HepG2 (cell line): ENCODE measurements at regions not wholly inside any gene's neighbourhood (a gene's known extent, or its start where the extent isn't known, plus 50 kb on each side); places are given as distances from the start of the nearest gene placed in this dataset.

Experiments
- ATAC-seq: fragments of 200-7000 bp; cut with Tn5 transposase; 3 replicates; pipeline ENCODE4 v1.9.1; 2020; ENCODE audit warnings: mild to moderate bottlenecking, moderate library complexity
- BruUV-seq: library from RNA; stranded (reverse); fragments of 400-500 nt; replicated peaks from 2 replicates; lab custom pipeline; 2021; lab: Mats Ljungman, UMichigan
- CTCF ChIA-PET: fragments of 300-600 bp; formaldehyde crosslinking; extraction: SDS; loops from one replicate; lab custom pipeline; 2021; ENCODE audit warnings: low total read pairs, inconsistent platforms, low intra/inter-chr PET ratio; lab: Yijun Ruan, JAX
- POLR2A ChIA-PET: fragments of 350-600 bp; sonication (Branson Sonifier 250); formaldehyde crosslinking; loops from one replicate; lab custom pipeline; 2020; ENCODE audit warnings: antibody characterized with exemption, inconsistent platforms; lab: Yijun Ruan, JAX
- DNase-seq: peaks from one replicate; pipeline ENCODE4 v3.0.0-alpha.2; 2015; ENCODE audit warnings: low spot score
- FAIRE-seq: peaks from 3 replicates; lab custom pipeline; 2011; peaks lifted over from hg19 to GRCh38; lab: Jason Lieb, UNC
- H2AFZ ChIP-seq: one replicate; pipeline ENCODE4 v1.6.1; 2011; ENCODE audit warnings: low read length, inconsistent platforms
- H3K27ac ChIP-seq: fragments of 300-600 bp; 3 replicates; pipeline ENCODE4 v1.8.0; 2011; ENCODE audit warnings: mixed run types, mild to moderate bottlenecking, mixed read lengths, low read length, inconsistent platforms; ENCODE audit not compliant: insufficient read depth; ENCODE audit errors: extremely low read length
- H3K27me3 ChIP-seq, 2 experiments: fragments of 200-600 bp in 1 of 2; 2 replicates in 1 of 2; 3 replicates in 1 of 2; pipeline versions ENCODE4 v1.6.0 to v1.8.0; 2011; ENCODE audit warnings: low read length in 2 of 2, mild to moderate bottlenecking in 2 of 2, moderate library complexity in 2 of 2, inconsistent platforms in 1 of 2; ENCODE audit not compliant: insufficient read depth in 2 of 2, control insufficient read depth in 1 of 2
- H3K36me3 ChIP-seq, 2 experiments: fragments of 200-600 bp in 1 of 2; replicated peaks in 1 of 2; 2 replicates in 1 of 2; 3 replicates in 1 of 2; pipeline versions ENCODE4 v1.5.1 to v1.8.0; 2011; ENCODE audit warnings: low read length in 2 of 2, inconsistent platforms in 1 of 2; ENCODE audit not compliant: insufficient read depth in 2 of 2, control insufficient read depth in 1 of 2
- H3K4me1 ChIP-seq: 2 replicates; pipeline ENCODE4 v1.5.1; 2012; ENCODE audit warnings: low read length, inconsistent platforms; ENCODE audit not compliant: insufficient read depth
- H3K4me2 ChIP-seq: 2 replicates; pipeline ENCODE4 v1.6.0; 2011; ENCODE audit warnings: low read depth, low read length, inconsistent platforms
- H3K4me3 ChIP-seq, 3 experiments: fragments of 200-600 bp in 1 of 3; sonication (generic), shearing (Covaris generic) in 1 of 3; replicated peaks in 1 of 3; 2 replicates each; pipeline ENCODE4 v1.5.1; 2011 to 2016; ENCODE audit warnings: low read length in 3 of 3, inconsistent platforms in 2 of 3, low read depth in 2 of 3, mild to moderate bottlenecking in 2 of 3, control low read depth in 1 of 3, mixed read lengths in 1 of 3; ENCODE audit not compliant: insufficient read depth in 1 of 3
- H3K79me2 ChIP-seq: one replicate; pipeline ENCODE4 v1.6.1; 2011; ENCODE audit warnings: low read length, inconsistent platforms; ENCODE audit not compliant: insufficient read depth
- H3K9ac ChIP-seq: 2 replicates; pipeline ENCODE4 v1.6.0; 2011; ENCODE audit warnings: mild to moderate bottlenecking, low read depth, low read length, inconsistent platforms; ENCODE audit not compliant: insufficient read depth
- H3K9me3 ChIP-seq: 2 replicates; pipeline ENCODE4 v1.5.1; 2012; ENCODE audit warnings: mild to moderate bottlenecking, low read length
- H4K20me1 ChIP-seq: 2 replicates; pipeline ENCODE4 v1.6.0; 2011; ENCODE audit warnings: inconsistent platforms, mild to moderate bottlenecking, low read length, moderate library complexity; ENCODE audit not compliant: insufficient read depth
- ATF7-NPFF ChIP-seq: sonication (generic); formaldehyde crosslinking; IDR thresholded peaks from 2 replicates; pipeline ENCODE4 v1.8.1; 2023; ENCODE audit warnings: mild to moderate bottlenecking, low read depth, missing genetic modification reagents, moderate library complexity
- ERF ChIP-seq: IDR thresholded peaks from 2 replicates; pipeline ENCODE4 v1.6.1; 2018; ENCODE audit warnings: missing biosample characterization, missing genetic modification reagents
- HMG20B ChIP-seq: conservative IDR thresholded peaks from 2 replicates; pipeline ENCODE4 v1.6.1; 2016; ENCODE audit warnings: missing genetic modification reagents, missing compliant biosample characterization
- ZNF629 ChIP-seq: sonication (generic); formaldehyde crosslinking; conservative IDR thresholded peaks from 2 replicates; pipeline ENCODE4 v1.5.0; 2020; ENCODE audit warnings: missing genetic modification reagents
- WGBS: methylation state at CpG from one replicate; pipeline ENCODE4 v1.1.6; 2017; ENCODE audit warnings: low lambda C conversion rate; 5-methylcytosine and 5-hydroxymethylcytosine counted together
- in situ Hi-C: cut with HindIII; loops from 2 replicates; pipeline ENCODE4 v1.10.0; 2017; ENCODE audit warnings: low pct_unique_long_range_greater_than_20kb; ENCODE audit not compliant: extremely low pct_ligation_motif_present
- intact Hi-C: fragments of 100-400 bp; cut with micrococcal nuclease; formaldehyde crosslinking; loops from one replicate; pipeline ENCODE4 v1.10.0; 2022; ENCODE audit not compliant: unreplicated experiment
- TF ChIP-seq, protein P1 (sequence below): fragments of 450-650 bp; IDR thresholded peaks from 2 replicates; pipeline ENCODE4 v1.6.1; 2017
- TF ChIP-seq, protein P2 (sequence below): sonication (generic); formaldehyde crosslinking; IDR thresholded peaks from 2 replicates; pipeline ENCODE4; 2020; ENCODE audit warnings: missing genetic modification reagents, mild to moderate bottlenecking, borderline replicate concordance

DNA sequence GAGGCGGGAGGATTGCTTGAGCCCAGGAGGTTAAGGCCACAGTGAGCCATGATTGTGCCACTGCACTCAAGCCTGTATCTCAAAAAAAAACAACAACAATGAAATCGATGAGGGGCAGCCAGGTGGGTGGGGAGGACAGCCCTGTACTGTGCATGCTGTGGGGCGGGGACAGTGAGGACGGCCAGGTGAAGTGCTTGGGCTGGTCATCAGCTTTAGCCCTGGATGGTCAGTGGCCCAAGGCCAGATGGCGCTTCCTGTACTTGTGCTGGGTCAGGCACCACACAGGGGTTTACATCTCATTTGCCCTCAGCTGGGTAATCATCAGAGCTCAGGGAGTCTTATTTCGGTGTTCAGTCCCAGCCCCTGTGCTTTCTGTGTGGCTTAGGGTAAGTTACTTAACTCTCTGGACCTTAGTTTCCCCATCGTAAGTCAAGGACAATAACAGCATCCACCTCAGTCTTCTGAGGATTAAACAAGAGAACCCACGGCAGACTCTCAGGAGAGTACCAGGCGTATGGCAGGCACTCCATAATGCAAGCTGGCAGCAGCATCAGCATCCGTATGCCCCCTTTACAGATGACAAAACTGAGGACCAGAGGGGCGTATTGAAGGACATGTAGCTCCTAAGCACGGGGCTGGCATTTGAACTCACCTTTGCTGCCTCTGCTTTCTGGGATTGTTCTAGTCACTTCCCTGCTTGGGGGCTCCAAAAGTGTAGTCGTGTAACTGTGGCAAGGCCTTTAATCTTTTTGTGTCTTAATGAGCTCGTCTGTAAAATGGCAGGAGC, 71.9 kb downstream of the SLC25A47 start:
- peaks cover 46% of the 10 kb centered on the region for H3K4me1 ChIP-seq
- no peak overlapping the region for H3K27ac ChIP-seq
- no peak for FAIRE-seq
- no peaks in the 10 kb centered on the region for H3K9me3 ChIP-seq
- in situ Hi-C loops, result no loop called here
- BruUV-seq, result no TSS peak
- no peak overlapping the region for H3K9ac ChIP-seq
- H3K36me3 ChIP-seq, result no peaks in the 10 kb centered on the region; a peak in 1 of 5 replicates
- no peaks in the 10 kb centered on the region for H4K20me1 ChIP-seq
- intact Hi-C loops, result no loop called here
- no peak overlapping the region for H3K4me3 ChIP-seq
- WGBS, result 92% methylated on average over 10 of the region's 14 CpGs
- H2AFZ ChIP-seq, result no peak overlapping the region
- H3K27me3 ChIP-seq, result no peaks in the 10 kb centered on the region
- no peaks in the 10 kb centered on the region for H3K79me2 ChIP-seq
- no peak for ATAC-seq
- ChIA-PET POLR2A (no interaction called here), CTCF (no interaction called here)
- no peak for DNase-seq
- TF ChIP-seq HMG20B (CRISPR knock-in tag), result no peak
- TF ChIP-seq ZNF629 (CRISPR knock-in tag), result peak; percentile 82
- no peak overlapping the region for H3K4me2 ChIP-seq

DNA sequence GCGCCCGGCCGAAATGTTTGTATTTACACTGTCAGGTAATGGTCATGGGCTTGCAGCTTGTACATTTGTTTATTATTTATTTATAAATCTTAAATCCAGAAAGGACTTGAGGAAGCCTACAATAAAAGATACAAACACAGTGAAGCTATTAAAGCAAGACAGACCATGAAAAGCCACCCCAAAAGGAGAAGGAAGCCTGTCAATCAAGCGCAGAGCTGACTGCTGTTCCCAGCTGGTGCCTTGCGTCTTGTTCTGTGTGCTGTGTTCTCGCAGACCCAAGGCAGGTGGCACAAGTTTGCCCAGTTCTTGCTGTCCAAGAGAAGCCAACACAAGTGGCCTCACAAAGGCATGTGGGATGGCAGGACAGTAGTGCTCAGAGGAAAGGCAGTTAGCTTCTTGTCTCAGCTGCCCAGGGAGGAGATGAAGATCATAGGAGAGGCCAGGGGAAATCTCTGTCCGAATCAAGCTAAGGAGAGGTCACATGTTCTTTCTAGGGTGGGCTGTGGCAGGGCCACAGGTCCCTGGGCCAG, 73.2 kb downstream of the SLC25A47 start:
- H3K4me3 ChIP-seq, result no peak overlapping the region
- no TSS peak for BruUV-seq
- no peak for TF ChIP-seq ERF
- TF ChIP-seq, protein P1, sequence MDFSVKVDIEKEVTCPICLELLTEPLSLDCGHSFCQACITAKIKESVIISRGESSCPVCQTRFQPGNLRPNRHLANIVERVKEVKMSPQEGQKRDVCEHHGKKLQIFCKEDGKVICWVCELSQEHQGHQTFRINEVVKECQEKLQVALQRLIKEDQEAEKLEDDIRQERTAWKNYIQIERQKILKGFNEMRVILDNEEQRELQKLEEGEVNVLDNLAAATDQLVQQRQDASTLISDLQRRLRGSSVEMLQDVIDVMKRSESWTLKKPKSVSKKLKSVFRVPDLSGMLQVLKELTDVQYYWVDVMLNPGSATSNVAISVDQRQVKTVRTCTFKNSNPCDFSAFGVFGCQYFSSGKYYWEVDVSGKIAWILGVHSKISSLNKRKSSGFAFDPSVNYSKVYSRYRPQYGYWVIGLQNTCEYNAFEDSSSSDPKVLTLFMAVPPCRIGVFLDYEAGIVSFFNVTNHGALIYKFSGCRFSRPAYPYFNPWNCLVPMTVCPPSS, result no peak
- TF ChIP-seq ATF7-NPFF (CRISPR knock-in tag), result no peak
- TF ChIP-seq, protein P2, sequence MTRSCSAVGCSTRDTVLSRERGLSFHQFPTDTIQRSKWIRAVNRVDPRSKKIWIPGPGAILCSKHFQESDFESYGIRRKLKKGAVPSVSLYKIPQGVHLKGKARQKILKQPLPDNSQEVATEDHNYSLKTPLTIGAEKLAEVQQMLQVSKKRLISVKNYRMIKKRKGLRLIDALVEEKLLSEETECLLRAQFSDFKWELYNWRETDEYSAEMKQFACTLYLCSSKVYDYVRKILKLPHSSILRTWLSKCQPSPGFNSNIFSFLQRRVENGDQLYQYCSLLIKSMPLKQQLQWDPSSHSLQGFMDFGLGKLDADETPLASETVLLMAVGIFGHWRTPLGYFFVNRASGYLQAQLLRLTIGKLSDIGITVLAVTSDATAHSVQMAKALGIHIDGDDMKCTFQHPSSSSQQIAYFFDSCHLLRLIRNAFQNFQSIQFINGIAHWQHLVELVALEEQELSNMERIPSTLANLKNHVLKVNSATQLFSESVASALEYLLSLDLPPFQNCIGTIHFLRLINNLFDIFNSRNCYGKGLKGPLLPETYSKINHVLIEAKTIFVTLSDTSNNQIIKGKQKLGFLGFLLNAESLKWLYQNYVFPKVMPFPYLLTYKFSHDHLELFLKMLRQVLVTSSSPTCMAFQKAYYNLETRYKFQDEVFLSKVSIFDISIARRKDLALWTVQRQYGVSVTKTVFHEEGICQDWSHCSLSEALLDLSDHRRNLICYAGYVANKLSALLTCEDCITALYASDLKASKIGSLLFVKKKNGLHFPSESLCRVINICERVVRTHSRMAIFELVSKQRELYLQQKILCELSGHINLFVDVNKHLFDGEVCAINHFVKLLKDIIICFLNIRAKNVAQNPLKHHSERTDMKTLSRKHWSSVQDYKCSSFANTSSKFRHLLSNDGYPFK, result no peak
- TF ChIP-seq, all 625 proteins: peak for 0
- no peak overlapping the region for H2AFZ ChIP-seq
- H3K4me2 ChIP-seq, result no peak overlapping the region
- H3K27me3 ChIP-seq, result no peaks in the 10 kb centered on the region
- 97% methylated on average over 6 of the region's 7 CpGs for WGBS
- CTCF ChIA-PET, result no interaction called here
- POLR2A ChIA-PET, result no interaction called here
- no peak overlapping the region for H3K27ac ChIP-seq
- intact Hi-C loops, result no loop called here
- DNase-seq (no peak), ATAC-seq (no peak), FAIRE-seq (no peak)
- in situ Hi-C loops, result no loop called here
- H3K36me3 ChIP-seq, result no peaks in the 10 kb centered on the region; a peak in 1 of 5 replicates
- H3K4me1 ChIP-seq, result peaks cover 35% of the 10 kb centered on the region
- no peaks in the 10 kb centered on the region for H4K20me1 ChIP-seq
- H3K9ac ChIP-seq, result no peak overlapping the region
- no peaks in the 10 kb centered on the region for H3K9me3 ChIP-seq
- H3K79me2 ChIP-seq, result no peaks in the 10 kb centered on the region
